NCI-H526 treated with DMSO at 0.1 percent for 48 hours (cell line): ENCODE measurements at regions not wholly inside any gene's neighbourhood (a gene's known extent, or its start where the extent isn't known, plus 50 kb on each side); places are given as distances from the start of the nearest gene placed in this dataset.
A peak's percentile ranks its signal among the peaks of the same experiment; 100 is the strongest.

Experiments
- DNase-seq: peaks from one replicate; lab custom pipeline; 2025; lab: John Stamatoyannopoulos, UW

- DNase-seq: no peak
These were observed 52.7 kb upstream of the PELI1 start for GRCh38 chr2:64196963-64197362.

GRCh38 chr2:64201151-64201550, 56.9 kb upstream of the PELI1 start:
- no peak for DNase-seq

GRCh38 chr2:64202206-64202845, 58.1 kb upstream of the PELI1 start:
- DNase-seq: no peak

DNA sequence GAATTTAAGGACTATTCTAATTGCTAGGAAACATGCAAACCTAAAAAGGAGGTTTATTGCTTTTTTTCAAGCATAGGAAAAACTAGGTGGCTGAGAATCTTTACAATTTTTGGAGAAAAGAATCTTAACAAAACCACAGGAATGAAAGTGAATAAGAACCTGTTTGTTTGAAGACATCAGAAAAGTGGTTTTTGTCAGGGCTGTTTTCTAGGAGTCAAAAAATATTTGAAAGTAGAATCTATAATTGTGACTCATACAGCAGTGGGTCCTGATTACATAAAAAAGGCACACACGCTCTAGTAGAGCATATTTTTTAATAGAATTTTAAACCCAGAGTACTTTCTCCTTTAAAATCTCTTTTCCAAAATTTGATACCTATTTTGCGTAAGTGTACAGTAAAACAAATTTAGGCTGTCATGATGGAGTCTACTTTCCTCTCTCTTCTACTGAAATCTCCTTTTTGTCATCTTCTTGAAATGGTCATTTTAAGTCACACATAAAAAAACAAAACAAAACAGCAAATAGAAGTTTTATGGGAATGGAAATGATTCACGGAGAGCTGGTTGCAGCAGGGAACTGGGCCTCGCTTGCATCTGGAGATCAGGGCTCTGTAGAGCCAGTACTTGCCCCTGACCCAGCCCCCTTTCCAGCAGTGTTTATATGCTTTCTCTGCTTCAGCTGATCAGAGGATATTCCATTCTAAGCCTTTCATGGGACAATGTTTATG, 59.1 kb upstream of the PELI1 start:
- DNase-seq: no peak

DNA sequence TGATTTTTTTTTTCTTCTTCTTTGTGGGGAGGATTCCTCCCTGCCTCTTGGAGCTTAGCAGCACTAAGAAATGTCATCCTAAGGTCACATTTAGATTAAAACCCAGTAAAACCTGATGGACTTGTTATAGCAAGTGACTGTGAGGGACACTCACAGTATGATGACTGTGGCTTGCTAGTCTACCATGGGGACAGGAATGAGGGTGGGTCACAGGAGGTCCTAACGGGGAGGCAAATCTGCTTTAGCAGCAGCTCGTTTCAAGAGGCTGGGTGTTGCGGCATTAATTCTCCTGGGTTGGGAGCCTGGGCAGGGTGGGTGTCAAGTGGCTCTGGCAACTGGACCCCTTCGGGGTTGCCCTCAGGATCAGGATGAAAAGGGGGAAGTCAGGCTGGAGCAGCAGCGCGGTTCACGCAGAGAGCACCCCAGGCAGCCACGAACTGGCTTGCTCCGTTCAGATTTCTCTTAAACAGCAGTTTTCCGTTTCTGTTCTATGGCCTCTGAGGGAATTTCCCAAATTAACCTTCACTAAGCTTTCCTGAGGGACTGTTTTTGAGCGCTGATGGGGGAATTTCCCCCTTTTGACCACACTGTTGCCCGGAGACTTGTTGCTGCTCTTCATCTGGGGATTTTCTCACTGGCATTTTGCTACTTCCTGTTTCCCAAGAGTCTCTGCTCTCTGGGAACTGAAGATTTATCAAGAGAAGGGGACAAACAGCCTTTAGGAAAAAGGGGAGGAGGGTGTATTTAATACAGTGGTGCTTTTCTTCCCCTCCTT, 59.8 kb upstream of the PELI1 start:
- DNase-seq: no peak

- no peak for DNase-seq
These were observed 60.5 kb upstream of the PELI1 start for GRCh38 chr2:64204703-64205102.

DNA sequence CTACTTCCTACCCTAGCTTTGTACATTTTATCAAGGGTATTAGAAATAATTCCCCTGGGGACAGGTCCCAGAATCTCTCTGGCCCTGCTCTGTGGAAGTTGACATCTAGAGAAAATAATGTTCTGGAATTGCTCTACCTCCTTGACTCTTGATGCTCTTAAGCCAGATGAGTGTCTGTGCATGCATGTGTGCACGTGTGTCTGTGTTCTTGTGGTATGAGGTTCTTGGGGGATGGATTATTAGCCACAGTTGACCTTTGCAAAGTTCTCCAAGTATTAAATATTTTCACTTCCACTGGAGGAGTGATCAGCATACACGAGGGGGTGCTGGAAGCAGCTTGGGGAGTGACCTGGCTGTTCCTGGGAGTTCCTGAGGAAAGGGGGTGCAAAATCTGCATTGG, 61.2 kb upstream of the PELI1 start:
- DNase-seq: no peak

DNA sequence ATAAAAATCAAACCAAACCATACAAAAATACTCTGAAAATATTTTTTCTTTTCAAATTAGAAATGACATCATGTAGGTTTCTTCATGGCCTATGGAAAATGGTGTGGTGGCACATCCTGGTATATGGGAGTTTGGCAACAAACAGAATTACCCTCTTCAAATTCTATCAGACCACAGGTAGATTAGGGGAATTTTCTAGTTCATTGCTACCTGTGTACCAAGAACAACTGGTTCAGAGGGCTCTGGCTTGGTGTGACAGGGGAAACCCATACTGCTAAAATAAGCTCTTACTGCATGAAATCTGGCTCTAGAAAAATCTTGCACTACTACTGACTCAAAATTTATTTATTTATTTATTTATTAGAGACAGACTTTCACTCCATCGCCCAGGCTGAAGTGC, 63.4 kb upstream of the PELI1 start:
- no peak for DNase-seq

GRCh38 chr2:64210816-64211215, 66.6 kb upstream of the PELI1 start:
- no peak for DNase-seq

GRCh38 chr2:64211276-64211921, 67.2 kb upstream of the PELI1 start:
- no peak for DNase-seq

DNA sequence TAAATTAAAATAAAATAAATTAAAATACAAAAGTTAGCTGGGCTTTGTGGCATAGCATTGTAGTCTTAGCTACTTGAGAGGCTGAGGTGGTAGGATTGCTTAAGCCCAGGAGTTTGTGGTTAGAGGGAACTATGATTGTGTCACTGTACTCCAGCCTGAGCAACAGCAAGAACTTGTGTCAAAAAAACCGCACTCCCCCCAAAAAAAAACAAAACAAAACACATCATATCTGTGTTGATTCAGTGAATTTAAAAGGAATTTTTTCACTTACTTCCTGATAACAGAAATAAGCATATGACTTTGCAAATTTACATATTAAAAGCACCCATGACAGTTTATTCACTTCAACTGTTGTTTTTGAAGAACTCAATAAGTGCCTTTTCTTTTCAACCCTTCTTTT, 68.1 kb upstream of the PELI1 start:
- no peak for DNase-seq

DNA sequence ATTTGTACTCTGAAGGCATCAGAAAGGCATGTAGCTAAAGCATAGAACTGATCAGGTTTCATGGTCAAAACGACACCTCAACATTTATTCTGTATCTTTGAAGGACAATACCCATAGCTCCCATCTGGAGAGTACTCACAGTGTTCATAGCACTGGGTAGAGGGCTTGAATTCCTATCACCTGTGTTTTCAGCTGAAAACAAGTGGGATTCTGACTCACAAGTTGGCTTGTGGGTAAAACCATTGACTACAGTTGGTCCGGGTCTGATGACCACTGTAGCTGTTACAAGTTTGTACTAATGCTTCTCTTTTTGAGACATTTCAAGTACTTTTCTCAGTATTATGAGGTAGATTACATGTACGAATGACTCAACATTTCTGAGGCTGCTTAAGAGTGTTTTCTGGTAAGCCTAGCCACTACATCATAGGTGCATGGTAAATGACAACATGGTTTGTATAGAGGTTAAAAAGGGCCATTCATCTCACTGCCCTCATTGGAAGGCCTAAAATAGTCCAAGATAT, 68.6 kb upstream of the PELI1 start:
- no peak for DNase-seq

DNA sequence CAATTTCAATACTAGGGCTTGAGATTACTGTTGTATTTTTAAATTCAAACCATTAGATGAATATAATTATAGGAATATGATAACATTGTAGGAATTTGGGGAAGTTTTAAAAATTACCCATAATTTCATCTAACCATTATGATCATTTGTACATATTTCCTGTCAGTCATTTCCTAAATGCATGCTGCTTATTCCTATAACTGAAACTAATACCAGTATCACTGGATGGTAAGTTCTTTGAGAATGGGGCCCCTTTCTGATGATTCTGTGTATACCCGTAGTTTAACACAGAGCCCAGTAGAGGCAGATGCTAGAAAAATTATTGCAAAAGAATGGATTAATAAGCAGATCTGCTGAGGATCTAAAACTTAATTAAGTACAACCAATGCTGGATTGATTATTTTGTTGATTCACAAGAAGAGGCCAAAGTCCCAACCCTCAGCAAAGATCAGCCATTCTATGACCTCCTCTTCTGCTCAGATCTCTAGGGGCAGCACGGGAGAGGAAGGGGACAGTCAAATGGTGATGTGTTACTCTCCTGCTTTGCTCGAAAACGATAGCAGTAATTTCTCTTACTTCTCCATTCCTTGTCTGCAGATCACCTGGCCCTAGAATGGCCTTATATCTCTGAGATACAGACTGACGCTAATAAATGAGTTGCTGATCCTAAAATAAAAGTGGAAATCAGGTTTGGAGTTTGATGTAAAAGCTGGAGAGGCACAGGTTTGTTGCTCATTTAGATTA, 69.5 kb upstream of the PELI1 start:
- no peak for DNase-seq

DNA sequence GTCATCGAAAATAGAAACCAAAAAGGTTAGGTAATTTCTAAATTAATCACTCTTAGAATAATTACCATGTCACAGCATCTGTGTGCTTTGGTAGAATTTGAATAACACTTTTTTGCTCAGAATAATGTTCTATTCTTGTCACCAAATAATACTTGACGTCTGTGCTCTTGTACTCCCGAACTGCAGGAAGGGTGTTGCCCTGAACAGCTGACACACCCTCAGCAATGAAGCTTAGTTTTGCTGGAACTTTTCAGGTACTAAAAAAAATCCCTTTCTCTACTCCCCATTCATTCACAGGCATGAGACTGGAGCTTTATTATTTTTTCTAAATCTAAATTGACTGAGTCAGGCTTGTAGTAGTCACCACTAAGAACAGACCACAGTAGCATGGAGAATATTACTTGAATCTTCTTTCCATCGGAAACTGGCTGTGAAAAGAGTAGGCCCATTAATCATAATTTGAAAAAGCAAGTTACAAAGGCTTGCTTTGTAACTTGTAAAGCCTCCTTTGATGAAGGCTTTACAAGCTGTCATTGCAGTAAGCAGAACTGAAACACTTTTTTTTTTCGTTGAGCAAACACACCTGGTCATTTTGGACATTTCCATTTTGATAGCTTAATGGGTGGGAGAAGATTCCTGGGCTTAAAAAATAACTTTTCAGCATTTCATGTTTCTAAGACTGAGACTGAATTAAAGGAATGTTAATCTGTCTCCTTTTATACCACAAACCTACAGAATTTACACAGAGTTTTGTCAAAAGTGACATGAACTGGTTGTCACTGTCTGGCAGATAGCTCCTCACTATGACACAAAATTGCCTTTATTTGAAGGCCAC, 70.3 kb upstream of the PELI1 start:
- DNase-seq: peak; percentile 71

DNA sequence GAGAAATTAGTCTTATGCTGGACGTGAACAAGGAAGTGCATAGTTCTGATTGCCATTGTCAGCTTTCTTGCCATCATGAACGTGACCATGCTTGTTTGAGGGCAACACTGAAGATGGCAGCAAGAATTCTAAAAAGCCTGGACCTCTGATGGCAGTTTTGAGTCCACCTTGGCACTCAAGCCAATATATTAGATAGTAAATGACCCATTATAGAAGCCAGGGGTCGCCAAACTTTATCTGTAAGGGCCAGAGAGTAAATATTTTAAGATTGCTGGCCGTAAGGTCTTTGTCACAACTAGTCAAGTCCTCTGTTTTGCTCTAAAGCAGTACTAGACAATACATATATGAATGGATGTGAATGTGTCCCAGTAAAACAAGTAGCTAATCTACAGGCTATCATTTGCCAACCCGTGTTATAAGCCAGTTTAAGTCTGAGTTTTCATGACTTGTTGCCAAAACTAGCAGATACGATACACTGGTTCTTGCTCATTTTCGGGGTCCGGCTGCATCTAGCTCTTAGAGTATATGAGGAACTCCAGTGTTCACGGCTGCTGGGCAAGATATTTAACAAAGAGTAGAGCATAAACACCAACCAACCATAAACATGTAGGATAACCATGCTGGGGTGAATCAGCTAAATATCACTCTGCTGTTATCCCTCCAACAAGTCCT, 73.1 kb upstream of the PELI1 start:
- no peak for DNase-seq

- no peak for DNase-seq
These were observed 74.0 kb upstream of the PELI1 start for GRCh38 chr2:64218137-64218802.

DNA sequence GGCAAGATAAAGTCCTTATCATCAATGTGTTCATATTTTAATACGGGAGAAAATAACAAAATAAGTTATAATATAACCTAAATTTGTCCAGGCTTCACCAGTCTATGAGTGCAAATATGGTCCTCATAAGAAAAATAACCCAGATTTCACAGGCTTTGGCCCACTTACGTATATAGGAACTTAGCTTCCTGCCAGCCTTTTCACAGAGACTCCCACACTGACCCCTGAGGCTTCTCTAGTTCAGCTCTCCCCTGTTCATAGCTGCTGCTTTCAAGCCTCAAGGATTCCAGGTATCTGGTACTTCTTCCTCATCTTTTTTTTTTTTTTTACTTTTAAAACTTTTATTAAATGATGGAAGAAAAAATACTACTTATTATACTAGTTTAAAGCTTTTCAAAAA, 74.9 kb upstream of the PELI1 start:
- DNase-seq: no peak

- no peak for DNase-seq
These were observed 76.0 kb upstream of the PELI1 start for GRCh38 chr2:64220265-64220664.

DNA sequence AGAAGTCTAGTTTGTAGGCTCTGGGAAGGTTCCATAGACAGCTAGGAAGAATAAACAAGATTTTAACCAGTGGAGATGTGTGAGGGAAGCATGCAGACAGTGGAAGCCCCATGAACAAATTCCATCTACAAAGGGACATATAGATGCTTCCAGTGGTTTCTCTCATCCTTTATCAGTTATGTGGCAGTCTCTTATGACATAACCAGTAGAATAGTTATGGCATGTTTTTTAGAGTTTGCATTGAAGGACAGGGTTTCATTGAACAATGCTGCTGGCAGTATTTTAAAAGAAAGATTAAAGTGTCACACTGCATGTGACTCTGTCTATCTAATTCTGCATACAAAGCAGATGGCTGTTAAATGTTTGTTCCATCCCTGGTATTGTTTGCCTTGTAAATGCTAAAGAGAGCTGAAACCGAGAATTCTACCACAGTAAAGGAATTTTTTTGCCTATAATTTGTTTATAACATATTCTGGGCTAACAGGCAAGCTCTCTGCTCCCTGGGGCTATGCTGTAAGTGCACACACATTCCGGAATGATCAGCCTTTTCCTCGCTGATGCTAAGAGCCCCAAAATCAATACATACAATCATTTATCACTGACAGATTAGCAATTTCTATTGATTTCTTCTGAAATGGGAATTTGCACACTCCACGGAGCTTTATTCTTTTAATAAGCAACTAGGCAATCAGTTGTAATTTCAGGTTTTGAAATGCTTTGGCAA, 76.8 kb upstream of the PELI1 start:
- DNase-seq: peak; percentile 52
